HEK293 (cell line): ENCODE measurements at regions not wholly inside any gene's neighbourhood (a gene's known extent, or its start where the extent isn't known, plus 50 kb on each side); places are given as distances from the start of the nearest gene placed in this dataset.

Experiments
- CTCF ChIA-PET: fragments of 350-600 bp; formaldehyde crosslinking; extraction: SDS; loops from one replicate; lab custom pipeline; 2021; ENCODE audit warnings: antibody characterized with exemption; lab: Yijun Ruan, JAX
- POLR2A ChIA-PET: fragments of 300-600 bp; formaldehyde crosslinking; extraction: SDS; loops from one replicate; lab custom pipeline; 2020; ENCODE audit warnings: antibody characterized with exemption, inconsistent platforms; lab: Yijun Ruan, JAX
- H3K27ac ChIP-seq: fragments of 200-500 bp; sonication (Bioruptor generic); 2 replicates; pipeline ENCODE4 v1.5.1; 2014; ENCODE audit warnings: low read depth, low read length, control low read depth, inconsistent platforms; ENCODE audit errors: extremely low read depth
- H3K36me3 ChIP-seq, 2 experiments: fragments of 200-500 bp in 1 of 2; sonication (Bioruptor generic) in 1 of 2; 1 replicate in 1 of 2; 2 replicates in 1 of 2; pipeline ENCODE4 v1.5.1; 2014 to 2017; ENCODE audit warnings: inconsistent platforms in 2 of 2, low read length in 2 of 2; ENCODE audit not compliant: control insufficient read depth in 2 of 2, insufficient read depth in 1 of 2
- H3K4me1 ChIP-seq: fragments of 200-500 bp; sonication (Bioruptor generic); 2 replicates; pipeline ENCODE4 v1.5.1; 2014; ENCODE audit warnings: mild to moderate bottlenecking, low read length, inconsistent platforms; ENCODE audit not compliant: control insufficient read depth, insufficient read depth
- H3K4me3 ChIP-seq: 2 replicates; pipeline ENCODE4 v1.5.1; 2011; ENCODE audit warnings: low read depth, mild to moderate bottlenecking, control low read depth, low read length, moderate library complexity
- H3K9me3 ChIP-seq: fragments of 200-500 bp; sonication (Bioruptor generic); 2 replicates; pipeline ENCODE4 v1.5.1; 2014; ENCODE audit warnings: low read depth, low read length, inconsistent platforms; ENCODE audit not compliant: control insufficient read depth, insufficient read depth
- EGR2 ChIP-seq: fragments of 450-650 bp; formaldehyde crosslinking; IDR thresholded peaks from 2 replicates; pipeline ENCODE4 v1.5.1; 2016; ENCODE audit warnings: low read depth, missing biosample characterization, missing genetic modification characterization
- FEZF1 ChIP-seq: fragments of 450-650 bp; formaldehyde crosslinking; IDR thresholded peaks from 2 replicates; pipeline ENCODE4 v1.5.1; 2016; ENCODE audit warnings: missing biosample characterization, missing genetic modification characterization
- REPIN1 ChIP-seq: fragments of 450-650 bp; formaldehyde crosslinking; IDR thresholded peaks from 2 replicates; pipeline ENCODE4 v1.5.1; 2017; ENCODE audit warnings: missing biosample characterization, missing genetic modification characterization, low read depth
- WT1 ChIP-seq: fragments of 450-650 bp; formaldehyde crosslinking; IDR thresholded peaks from 2 replicates; pipeline ENCODE4 v1.5.1; 2016; ENCODE audit warnings: missing biosample characterization, missing genetic modification characterization
- ZEB2 ChIP-seq: fragments of 450-650 bp; formaldehyde crosslinking; IDR thresholded peaks from 2 replicates; pipeline ENCODE4 v1.5.1; 2016; ENCODE audit warnings: missing biosample characterization, missing genetic modification characterization
- ZFP3 ChIP-seq: fragments of 450-650 bp; formaldehyde crosslinking; IDR thresholded peaks from 2 replicates; pipeline ENCODE4 v1.5.1; 2016; ENCODE audit warnings: low read depth, missing biosample characterization, missing genetic modification characterization
- ZNF175 ChIP-seq: fragments of 450-650 bp; formaldehyde crosslinking; IDR thresholded peaks from 2 replicates; pipeline ENCODE4 v1.5.1; 2016; ENCODE audit warnings: missing biosample characterization, missing genetic modification characterization
- ZNF302 ChIP-seq: fragments of 450-650 bp; formaldehyde crosslinking; IDR thresholded peaks from 2 replicates; pipeline ENCODE4 v1.5.1; 2016; ENCODE audit warnings: missing biosample characterization, missing genetic modification characterization, low read depth
- ZNF366 ChIP-seq: fragments of 450-650 bp; formaldehyde crosslinking; conservative IDR thresholded peaks from 2 replicates; pipeline ENCODE4 v1.5.1; 2016; ENCODE audit warnings: missing biosample characterization, missing genetic modification characterization
- ZNF670 ChIP-seq: fragments of 450-650 bp; formaldehyde crosslinking; IDR thresholded peaks from 2 replicates; pipeline ENCODE4 v1.5.1; 2016; ENCODE audit warnings: missing biosample characterization, missing genetic modification characterization, low read depth
- ZNF830 ChIP-seq: fragments of 450-650 bp; IDR thresholded peaks from 2 replicates; pipeline ENCODE4 v1.5.0; 2018; ENCODE audit warnings: missing biosample characterization, missing genetic modification characterization, low read depth, mild to moderate bottlenecking, moderate library complexity
- TF ChIP-seq, protein P1 (sequence below): fragments of 450-650 bp; formaldehyde crosslinking; IDR thresholded peaks from 2 replicates; pipeline ENCODE4 v1.5.1; 2016; ENCODE audit warnings: missing biosample characterization, missing genetic modification characterization
- TF ChIP-seq, protein P2 (sequence below): fragments of 450-650 bp; formaldehyde crosslinking; IDR thresholded peaks from 2 replicates; pipeline ENCODE4 v1.5.1; 2016; ENCODE audit warnings: missing biosample characterization, missing genetic modification characterization, low read depth
- TF ChIP-seq, protein P3 (sequence below): fragments of 450-650 bp; formaldehyde crosslinking; IDR thresholded peaks from 2 replicates; pipeline ENCODE4 v1.5.0; 2017; ENCODE audit warnings: missing biosample characterization, missing genetic modification characterization, borderline replicate concordance
- TF ChIP-seq, protein P4 (sequence below): fragments of 450-650 bp; formaldehyde crosslinking; IDR thresholded peaks from 2 replicates; pipeline ENCODE4 v1.5.1; 2016; ENCODE audit warnings: missing biosample characterization, missing genetic modification characterization

DNA sequence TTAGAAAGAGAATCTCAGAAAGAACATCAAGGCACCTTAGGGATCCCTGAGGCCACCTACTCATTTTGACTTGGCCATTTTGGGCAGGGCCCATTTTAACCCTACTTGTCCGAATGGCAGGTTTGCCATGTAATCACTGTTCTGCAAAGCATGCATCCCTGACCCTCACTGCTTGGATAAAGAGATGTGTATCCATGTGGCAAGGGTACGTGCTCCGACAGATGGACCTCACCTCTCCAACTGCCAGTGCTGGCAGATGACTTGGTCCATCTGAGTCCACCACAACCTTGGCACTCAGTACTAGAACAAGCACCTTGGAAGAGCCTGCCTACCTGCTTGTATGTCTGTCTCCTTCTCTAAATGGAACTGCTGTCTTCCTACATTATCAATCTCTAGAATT is 139.4 kb downstream of the SPATA19 start:
- H3K4me1 ChIP-seq, result no peaks in the 10 kb centered on the region
- TF ChIP-seq, protein P1, sequence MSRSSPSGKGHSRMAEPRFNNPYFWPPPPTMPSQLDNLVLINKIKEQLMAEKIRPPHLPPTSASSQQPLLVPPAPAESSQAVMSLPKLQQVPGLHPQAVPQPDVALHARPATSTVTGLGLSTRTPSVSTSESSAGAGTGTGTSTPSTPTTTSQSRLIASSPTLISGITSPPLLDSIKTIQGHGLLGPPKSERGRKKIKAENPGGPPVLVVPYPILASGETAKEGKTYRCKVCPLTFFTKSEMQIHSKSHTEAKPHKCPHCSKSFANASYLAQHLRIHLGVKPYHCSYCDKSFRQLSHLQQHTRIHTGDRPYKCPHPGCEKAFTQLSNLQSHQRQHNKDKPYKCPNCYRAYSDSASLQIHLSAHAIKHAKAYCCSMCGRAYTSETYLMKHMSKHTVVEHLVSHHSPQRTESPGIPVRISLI, result no peak
- TF ChIP-seq ZFP3 (tag by site-specific recombination) (no peak), WT1 (tag by site-specific recombination) (no peak), ZNF175 (tag by site-specific recombination) (no peak), EGR2 (tag by site-specific recombination) (no peak), REPIN1 (tag by site-specific recombination) (no peak), ZNF302 (tag by site-specific recombination) (no peak)
- TF ChIP-seq, protein P2, sequence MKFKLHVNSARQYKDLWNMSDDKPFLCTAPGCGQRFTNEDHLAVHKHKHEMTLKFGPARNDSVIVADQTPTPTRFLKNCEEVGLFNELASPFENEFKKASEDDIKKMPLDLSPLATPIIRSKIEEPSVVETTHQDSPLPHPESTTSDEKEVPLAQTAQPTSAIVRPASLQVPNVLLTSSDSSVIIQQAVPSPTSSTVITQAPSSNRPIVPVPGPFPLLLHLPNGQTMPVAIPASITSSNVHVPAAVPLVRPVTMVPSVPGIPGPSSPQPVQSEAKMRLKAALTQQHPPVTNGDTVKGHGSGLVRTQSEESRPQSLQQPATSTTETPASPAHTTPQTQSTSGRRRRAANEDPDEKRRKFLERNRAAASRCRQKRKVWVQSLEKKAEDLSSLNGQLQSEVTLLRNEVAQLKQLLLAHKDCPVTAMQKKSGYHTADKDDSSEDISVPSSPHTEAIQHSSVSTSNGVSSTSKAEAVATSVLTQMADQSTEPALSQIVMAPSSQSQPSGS (tag by site-specific recombination), result no peak
- TF ChIP-seq, protein P3, sequence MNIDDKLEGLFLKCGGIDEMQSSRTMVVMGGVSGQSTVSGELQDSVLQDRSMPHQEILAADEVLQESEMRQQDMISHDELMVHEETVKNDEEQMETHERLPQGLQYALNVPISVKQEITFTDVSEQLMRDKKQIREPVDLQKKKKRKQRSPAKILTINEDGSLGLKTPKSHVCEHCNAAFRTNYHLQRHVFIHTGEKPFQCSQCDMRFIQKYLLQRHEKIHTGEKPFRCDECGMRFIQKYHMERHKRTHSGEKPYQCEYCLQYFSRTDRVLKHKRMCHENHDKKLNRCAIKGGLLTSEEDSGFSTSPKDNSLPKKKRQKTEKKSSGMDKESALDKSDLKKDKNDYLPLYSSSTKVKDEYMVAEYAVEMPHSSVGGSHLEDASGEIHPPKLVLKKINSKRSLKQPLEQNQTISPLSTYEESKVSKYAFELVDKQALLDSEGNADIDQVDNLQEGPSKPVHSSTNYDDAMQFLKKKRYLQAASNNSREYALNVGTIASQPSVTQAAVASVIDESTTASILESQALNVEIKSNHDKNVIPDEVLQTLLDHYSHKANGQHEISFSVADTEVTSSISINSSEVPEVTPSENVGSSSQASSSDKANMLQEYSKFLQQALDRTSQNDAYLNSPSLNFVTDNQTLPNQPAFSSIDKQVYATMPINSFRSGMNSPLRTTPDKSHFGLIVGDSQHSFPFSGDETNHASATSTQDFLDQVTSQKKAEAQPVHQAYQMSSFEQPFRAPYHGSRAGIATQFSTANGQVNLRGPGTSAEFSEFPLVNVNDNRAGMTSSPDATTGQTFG (tag by site-specific recombination), result no peak
- TF ChIP-seq, protein P4, sequence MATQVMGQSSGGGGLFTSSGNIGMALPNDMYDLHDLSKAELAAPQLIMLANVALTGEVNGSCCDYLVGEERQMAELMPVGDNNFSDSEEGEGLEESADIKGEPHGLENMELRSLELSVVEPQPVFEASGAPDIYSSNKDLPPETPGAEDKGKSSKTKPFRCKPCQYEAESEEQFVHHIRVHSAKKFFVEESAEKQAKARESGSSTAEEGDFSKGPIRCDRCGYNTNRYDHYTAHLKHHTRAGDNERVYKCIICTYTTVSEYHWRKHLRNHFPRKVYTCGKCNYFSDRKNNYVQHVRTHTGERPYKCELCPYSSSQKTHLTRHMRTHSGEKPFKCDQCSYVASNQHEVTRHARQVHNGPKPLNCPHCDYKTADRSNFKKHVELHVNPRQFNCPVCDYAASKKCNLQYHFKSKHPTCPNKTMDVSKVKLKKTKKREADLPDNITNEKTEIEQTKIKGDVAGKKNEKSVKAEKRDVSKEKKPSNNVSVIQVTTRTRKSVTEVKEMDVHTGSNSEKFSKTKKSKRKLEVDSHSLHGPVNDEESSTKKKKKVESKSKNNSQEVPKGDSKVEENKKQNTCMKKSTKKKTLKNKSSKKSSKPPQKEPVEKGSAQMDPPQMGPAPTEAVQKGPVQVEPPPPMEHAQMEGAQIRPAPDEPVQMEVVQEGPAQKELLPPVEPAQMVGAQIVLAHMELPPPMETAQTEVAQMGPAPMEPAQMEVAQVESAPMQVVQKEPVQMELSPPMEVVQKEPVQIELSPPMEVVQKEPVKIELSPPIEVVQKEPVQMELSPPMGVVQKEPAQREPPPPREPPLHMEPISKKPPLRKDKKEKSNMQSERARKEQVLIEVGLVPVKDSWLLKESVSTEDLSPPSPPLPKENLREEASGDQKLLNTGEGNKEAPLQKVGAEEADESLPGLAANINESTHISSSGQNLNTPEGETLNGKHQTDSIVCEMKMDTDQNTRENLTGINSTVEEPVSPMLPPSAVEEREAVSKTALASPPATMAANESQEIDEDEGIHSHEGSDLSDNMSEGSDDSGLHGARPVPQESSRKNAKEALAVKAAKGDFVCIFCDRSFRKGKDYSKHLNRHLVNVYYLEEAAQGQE (tag by site-specific recombination), result no peak
- TF ChIP-seq, all 188 proteins: peak for 0
- no peak overlapping the region for H3K27ac ChIP-seq
- CTCF ChIA-PET, result no interaction called here
- no peak overlapping the region for H3K4me3 ChIP-seq
- H3K36me3 ChIP-seq, result no peaks in the 10 kb centered on the region
- POLR2A ChIA-PET, result no interaction called here
- H3K9me3 ChIP-seq, result no peaks in the 10 kb centered on the region

DNA sequence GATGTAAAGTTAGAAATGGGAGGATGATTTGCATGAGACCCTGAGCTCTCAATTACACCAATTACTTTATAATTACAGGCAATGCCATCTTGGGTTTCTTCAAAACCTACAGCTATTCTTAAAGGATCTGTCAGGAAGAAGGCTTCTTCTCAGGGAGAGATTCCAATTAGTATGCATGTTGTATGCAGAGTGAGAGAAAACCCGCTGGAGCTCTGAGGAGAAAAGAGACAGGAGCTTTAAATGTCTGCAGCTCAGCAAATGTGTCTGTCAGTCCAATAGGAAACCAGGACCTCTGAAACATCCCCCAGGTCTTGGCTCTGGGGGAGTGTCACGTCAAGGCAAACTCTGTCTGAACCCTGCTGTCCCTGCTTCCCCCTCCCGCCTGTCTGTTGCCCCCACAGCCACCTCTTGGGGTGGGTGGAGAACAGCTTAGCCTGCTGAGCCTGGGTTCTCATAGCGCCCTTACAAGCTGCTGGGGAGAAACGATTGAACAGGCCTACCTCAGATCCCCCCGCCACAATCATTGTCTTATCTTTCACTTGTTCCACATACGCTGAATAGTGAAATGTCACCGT is 140.2 kb downstream of the SPATA19 start:
- POLR2A ChIA-PET, result no interaction called here
- H3K27ac ChIP-seq, result no peak overlapping the region
- H3K36me3 ChIP-seq, result no peaks in the 10 kb centered on the region
- no peaks in the 10 kb centered on the region for H3K4me1 ChIP-seq
- TF ChIP-seq ZNF670 (tag by site-specific recombination), result no peak
- TF ChIP-seq ZNF366, result no peak
- TF ChIP-seq ZNF830 (tag by site-specific recombination), result no peak
- no peak for TF ChIP-seq ZEB2 (tag by site-specific recombination)
- no peak for TF ChIP-seq FEZF1 (tag by site-specific recombination)
- TF ChIP-seq, all 188 proteins: peak for 0
- no peaks in the 10 kb centered on the region for H3K9me3 ChIP-seq
- CTCF ChIA-PET, result no interaction called here
- H3K4me3 ChIP-seq, result no peak overlapping the region
